ENCODE measurements at regions not wholly inside any gene's neighbourhood (a gene's known extent, or its start where the extent isn't known, plus 50 kb on each side); places are given as distances from the start of the nearest gene placed in this dataset.
"Not testable (repeated sequence)": the region's sequence is repeated elsewhere in the genome, so short reads cannot be mapped to it uniquely, and the experiment has no call there.

- no peak for TF ChIP-seq POLR2AphosphoS5 (IDR thresholded peaks at IDR 0.05; ENCODE audit: borderline replicate concordance, low read depth, low read length)
- TF ChIP-seq EZH2 (IDR thresholded peaks at IDR 0.05): no peak
- TF ChIP-seq FOXP2 (optimal IDR thresholded peaks at IDR 0.05; ENCODE audit: control extremely low read depth, extremely low read length, insufficient read depth): no peak
- no peak for DNase-seq (ENCODE audit: low read depth, low spot score)
Measured at GRCh38 chr5:135157421-135158313, 123.6 kb upstream of the PITX1 start.

DNA sequence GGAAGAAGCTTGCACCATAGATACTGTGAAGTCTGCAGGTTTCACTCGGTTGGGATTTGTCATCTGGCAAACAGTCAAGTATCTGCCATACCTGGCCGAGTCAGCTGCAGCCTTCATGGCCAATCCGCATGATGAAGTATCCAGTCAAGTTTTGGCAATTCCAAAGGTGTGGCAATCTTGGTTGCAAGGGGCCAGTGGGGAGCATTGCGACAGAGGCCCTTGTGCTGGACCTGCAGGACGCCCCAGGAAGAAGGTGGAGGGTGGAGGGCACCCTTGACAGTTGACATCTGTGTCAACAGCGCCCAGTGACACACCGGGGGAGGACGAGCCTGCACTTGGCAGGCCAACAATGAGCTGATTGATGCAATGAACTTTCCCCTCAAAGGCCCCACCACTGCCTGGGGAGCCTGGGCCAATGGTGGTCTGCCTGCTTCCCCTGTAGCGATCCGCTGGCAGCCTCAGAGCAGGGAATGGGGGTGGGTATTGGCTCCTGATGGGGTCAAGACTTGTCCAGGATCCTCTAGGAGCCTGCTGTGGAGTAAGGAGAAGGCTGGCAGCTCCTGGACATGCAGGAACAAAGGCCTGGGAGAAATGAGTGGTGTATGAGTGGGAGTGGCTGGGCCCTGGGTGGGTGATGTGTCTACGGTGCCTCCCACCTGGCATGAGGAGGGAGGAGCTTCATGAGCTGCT lies 122.8 kb upstream of the PITX1 start:
- no peaks in the 10 kb centered on the region for H3K36me3 ChIP-seq (ENCODE audit: insufficient read depth, low read length)
- H3K27ac ChIP-seq: no peak overlapping the region
- H3K9me3 ChIP-seq (ENCODE audit: low read depth, low read length): no peaks in the 10 kb centered on the region
- no peak overlapping the region for H3K9ac ChIP-seq (ENCODE audit: insufficient read length)
- no peak for DNase-seq (ENCODE audit: low read depth, low spot score)
- no peak for TF ChIP-seq EZH2 (IDR thresholded peaks at IDR 0.05)
- no peak for TF ChIP-seq FOXP2 (optimal IDR thresholded peaks at IDR 0.05; ENCODE audit: control extremely low read depth, extremely low read length, insufficient read depth)
- TF ChIP-seq POLR2AphosphoS5 (IDR thresholded peaks at IDR 0.05; ENCODE audit: borderline replicate concordance, low read depth, low read length): no peak
- no peak overlapping the region for H3K4me3 ChIP-seq

More at GRCh38 chr5:135157421-135158313, 123.6 kb upstream of the PITX1 start:
- Histone ChIP-seq H3K4me3 (no peak overlapping the region), H3K27ac (no peak overlapping the region), H3K36me3 (ENCODE audit: insufficient read depth, low read length) (no peaks in the 10 kb centered on the region), H3K9me3 (ENCODE audit: low read depth, low read length) (no peaks in the 10 kb centered on the region), H3K9ac (ENCODE audit: insufficient read length) (no peak overlapping the region)

- Histone ChIP-seq H3K4me3 (no peak overlapping the region), H3K27ac (no peak overlapping the region), H3K9me3 (ENCODE audit: low read depth, low read length) (no peaks in the 10 kb centered on the region), H3K36me3 (ENCODE audit: insufficient read depth, low read length) (no peaks in the 10 kb centered on the region), H3K9ac (ENCODE audit: insufficient read length) (no peak overlapping the region)
- DNase-seq (ENCODE audit: low read depth, low spot score): no peak
- TF ChIP-seq POLR2AphosphoS5 (IDR thresholded peaks at IDR 0.05; ENCODE audit: borderline replicate concordance, low read depth, low read length) (no peak), FOXP2 (optimal IDR thresholded peaks at IDR 0.05; ENCODE audit: control extremely low read depth, extremely low read length, insufficient read depth) (no peak), EZH2 (IDR thresholded peaks at IDR 0.05) (no peak)
Measured at GRCh38 chr5:135156337-135156714, 122.3 kb upstream of the PITX1 start.

GRCh38 chr5:135155616-135156214 lies 121.7 kb upstream of the PITX1 start:
- Histone ChIP-seq H3K36me3 (ENCODE audit: insufficient read depth, low read length) (no peaks in the 10 kb centered on the region), H3K4me3 (no peak overlapping the region), H3K27ac (no peak overlapping the region), H3K9me3 (ENCODE audit: low read depth, low read length) (no peaks in the 10 kb centered on the region), H3K9ac (ENCODE audit: insufficient read length) (no peak overlapping the region)
- no peak for DNase-seq (ENCODE audit: low read depth, low spot score)
- TF ChIP-seq FOXP2 (optimal IDR thresholded peaks at IDR 0.05; ENCODE audit: control extremely low read depth, extremely low read length, insufficient read depth): no peak
- no peak for TF ChIP-seq EZH2 (IDR thresholded peaks at IDR 0.05)
- no peak for TF ChIP-seq POLR2AphosphoS5 (IDR thresholded peaks at IDR 0.05; ENCODE audit: borderline replicate concordance, low read depth, low read length)

GRCh38 chr5:135154961-135155360 lies 120.9 kb upstream of the PITX1 start:
- DNase-seq (ENCODE audit: low read depth, low spot score): no peak
- H3K27ac ChIP-seq: no peak overlapping the region

GRCh38 chr5:135154197-135154596 lies 120.2 kb upstream of the PITX1 start:
- H3K4me3 ChIP-seq: no peak overlapping the region
- no peak for DNase-seq (ENCODE audit: low read depth, low spot score)
- no peak overlapping the region for H3K9ac ChIP-seq (ENCODE audit: insufficient read length)
- no peak overlapping the region for H3K27ac ChIP-seq
- no peaks in the 10 kb centered on the region for H3K9me3 ChIP-seq (ENCODE audit: low read depth, low read length)
- H3K36me3 ChIP-seq (ENCODE audit: insufficient read depth, low read length): no peaks in the 10 kb centered on the region
- TF ChIP-seq EZH2 (IDR thresholded peaks at IDR 0.05): no peak

More at GRCh38 chr5:135154961-135155360, 120.9 kb upstream of the PITX1 start:
- no peaks in the 10 kb centered on the region for H3K9me3 ChIP-seq (ENCODE audit: low read depth, low read length)
- no peaks in the 10 kb centered on the region for H3K36me3 ChIP-seq (ENCODE audit: insufficient read depth, low read length)
- TF ChIP-seq EZH2 (IDR thresholded peaks at IDR 0.05) (no peak), POLR2AphosphoS5 (IDR thresholded peaks at IDR 0.05; ENCODE audit: borderline replicate concordance, low read depth, low read length) (no peak), FOXP2 (optimal IDR thresholded peaks at IDR 0.05; ENCODE audit: control extremely low read depth, extremely low read length, insufficient read depth) (no peak)
- H3K9ac ChIP-seq (ENCODE audit: insufficient read length): no peak overlapping the region
- no peak overlapping the region for H3K4me3 ChIP-seq

- DNase-seq (ENCODE audit: low read depth, low spot score): no peak
- no peak overlapping the region for H3K9ac ChIP-seq (ENCODE audit: insufficient read length)
- no peaks in the 10 kb centered on the region for H3K36me3 ChIP-seq (ENCODE audit: insufficient read depth, low read length)
- H3K27ac ChIP-seq: no peak overlapping the region
- no peak for TF ChIP-seq FOXP2 (optimal IDR thresholded peaks at IDR 0.05; ENCODE audit: control extremely low read depth, extremely low read length, insufficient read depth)
- no peak for TF ChIP-seq EZH2 (IDR thresholded peaks at IDR 0.05)
- TF ChIP-seq POLR2AphosphoS5 (IDR thresholded peaks at IDR 0.05; ENCODE audit: borderline replicate concordance, low read depth, low read length): no peak
- no peak overlapping the region for H3K4me3 ChIP-seq
- no peaks in the 10 kb centered on the region for H3K9me3 ChIP-seq (ENCODE audit: low read depth, low read length)
Measured at GRCh38 chr5:135153661-135154060, 119.6 kb upstream of the PITX1 start.

- Histone ChIP-seq H3K36me3 (ENCODE audit: insufficient read depth, low read length) (no peaks in the 10 kb centered on the region), H3K9me3 (ENCODE audit: low read depth, low read length) (no peaks in the 10 kb centered on the region), H3K4me3 (no peak overlapping the region), H3K9ac (ENCODE audit: insufficient read length) (no peak overlapping the region), H3K27ac (no peak overlapping the region)
- no peak for TF ChIP-seq FOXP2 (optimal IDR thresholded peaks at IDR 0.05; ENCODE audit: control extremely low read depth, extremely low read length, insufficient read depth)
- TF ChIP-seq EZH2 (IDR thresholded peaks at IDR 0.05): no peak
- TF ChIP-seq POLR2AphosphoS5 (IDR thresholded peaks at IDR 0.05; ENCODE audit: borderline replicate concordance, low read depth, low read length): no peak
- DNase-seq (ENCODE audit: low read depth, low spot score): no peak
Measured at GRCh38 chr5:135153259-135153658, 119.2 kb upstream of the PITX1 start.

DNA sequence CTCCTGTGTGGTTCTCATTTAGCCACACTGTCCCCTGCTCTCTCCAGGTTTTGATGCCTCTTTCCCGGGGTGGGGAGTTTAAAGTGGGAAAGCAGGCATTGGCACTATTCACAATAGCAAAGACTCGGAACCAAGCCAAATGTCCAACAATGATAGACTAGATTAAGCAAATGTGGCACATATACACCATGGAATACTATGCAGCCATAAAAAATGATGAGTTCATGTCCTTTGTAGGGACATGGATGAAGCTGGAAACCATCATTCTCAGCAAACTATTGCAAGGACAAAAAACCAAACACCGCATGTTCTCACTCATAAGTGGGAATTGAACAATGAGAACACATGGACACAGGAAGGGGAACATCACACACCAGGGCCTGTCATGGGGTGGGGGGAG lies 117.6 kb upstream of the PITX1 start:
- not testable (repeated sequence) for H3K4me3 ChIP-seq; H3K9me3 ChIP-seq (ENCODE audit: low read depth, low read length); DNase-seq (ENCODE audit: low read depth, low spot score); H3K9ac ChIP-seq (ENCODE audit: insufficient read length); H3K27ac ChIP-seq; H3K36me3 ChIP-seq (ENCODE audit: insufficient read depth, low read length)

Data from SK-N-MC (cell line).